ENCODE measurements at regions not wholly inside any gene's neighbourhood (a gene's known extent, or its start where the extent isn't known, plus 50 kb on each side); places are given as distances from the start of the nearest gene placed in this dataset.

DNA sequence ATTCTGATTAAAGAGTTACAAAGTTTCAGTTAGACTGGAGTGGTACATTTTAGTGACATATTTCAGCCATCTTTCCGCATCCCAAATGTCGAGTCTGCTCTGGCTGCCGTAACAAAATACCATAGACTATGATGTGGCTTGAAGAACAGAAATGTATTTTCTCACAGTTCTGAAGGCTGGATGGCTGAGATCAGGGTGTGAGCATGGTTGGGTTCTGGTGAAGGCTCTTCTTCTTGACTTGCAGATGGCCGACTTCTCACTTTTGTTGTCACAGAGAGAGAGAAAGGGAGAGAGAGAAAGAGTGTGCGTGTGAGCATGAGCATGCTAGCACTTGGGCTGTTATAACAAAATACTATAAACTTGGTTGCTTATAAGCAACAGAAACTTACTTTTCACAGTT lies 335.4 kb upstream of the RAG2 start:
- H4K20me1 ChIP-seq (ENCODE audit: control insufficient read depth, insufficient read depth, insufficient read length), result no peaks in the 10 kb centered on the region
- TF ChIP-seq, protein P1, sequence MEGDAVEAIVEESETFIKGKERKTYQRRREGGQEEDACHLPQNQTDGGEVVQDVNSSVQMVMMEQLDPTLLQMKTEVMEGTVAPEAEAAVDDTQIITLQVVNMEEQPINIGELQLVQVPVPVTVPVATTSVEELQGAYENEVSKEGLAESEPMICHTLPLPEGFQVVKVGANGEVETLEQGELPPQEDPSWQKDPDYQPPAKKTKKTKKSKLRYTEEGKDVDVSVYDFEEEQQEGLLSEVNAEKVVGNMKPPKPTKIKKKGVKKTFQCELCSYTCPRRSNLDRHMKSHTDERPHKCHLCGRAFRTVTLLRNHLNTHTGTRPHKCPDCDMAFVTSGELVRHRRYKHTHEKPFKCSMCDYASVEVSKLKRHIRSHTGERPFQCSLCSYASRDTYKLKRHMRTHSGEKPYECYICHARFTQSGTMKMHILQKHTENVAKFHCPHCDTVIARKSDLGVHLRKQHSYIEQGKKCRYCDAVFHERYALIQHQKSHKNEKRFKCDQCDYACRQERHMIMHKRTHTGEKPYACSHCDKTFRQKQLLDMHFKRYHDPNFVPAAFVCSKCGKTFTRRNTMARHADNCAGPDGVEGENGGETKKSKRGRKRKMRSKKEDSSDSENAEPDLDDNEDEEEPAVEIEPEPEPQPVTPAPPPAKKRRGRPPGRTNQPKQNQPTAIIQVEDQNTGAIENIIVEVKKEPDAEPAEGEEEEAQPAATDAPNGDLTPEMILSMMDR (conservative IDR thresholded peaks at IDR 0.05), result no peak
- Mint-ChIP-seq H3K9me3 (no peaks in the 10 kb centered on the region; a peak in 1 of 5 replicates), H3K4me3 (no peak overlapping the region), H3K36me3 (ENCODE audit: insufficient read depth in 1 of 3, low read depth in 3 of 3) (no peaks in the 10 kb centered on the region), H3K27ac (no peak overlapping the region), H3K4me1 (no peaks in the 10 kb centered on the region), H3K27me3 (ENCODE audit: low read depth) (no peaks in the 10 kb centered on the region; the same call in 1 of the 2 replicates)
- no peaks in the 10 kb centered on the region for H3K79me2 ChIP-seq (ENCODE audit: insufficient read depth, low read length)
- H4K8ac ChIP-seq (replicated peaks; ENCODE audit: insufficient read length, low read depth, low read length), result no peak overlapping the region
- H4K5ac ChIP-seq (ENCODE audit: insufficient read length, low read depth, low read length), result no peak overlapping the region
- H2BK20ac ChIP-seq (ENCODE audit: low read depth, low read length, poor library complexity, severe bottlenecking), result no peak overlapping the region
- no peak overlapping the region for H3K4me2 ChIP-seq (ENCODE audit: insufficient read depth, insufficient read length, low read length)
- H3T11ph ChIP-seq (ENCODE audit: low read length), result no peak overlapping the region
- H3K27ac ChIP-seq (ENCODE audit: insufficient read length, low read depth, low read length), result no peak overlapping the region
- no peaks in the 10 kb centered on the region for H3K4me1 ChIP-seq (ENCODE audit: insufficient read depth, low read length)
- H2BK120ac ChIP-seq (ENCODE audit: low read depth, low read length, poor library complexity, severe bottlenecking), result no peak overlapping the region
- no peak overlapping the region for H3K14ac ChIP-seq (ENCODE audit: insufficient read depth, low read length)
- no peaks in the 10 kb centered on the region for H3K23me2 ChIP-seq (ENCODE audit: insufficient read length, low read depth, low read length, poor library complexity, severe bottlenecking)
- no peak overlapping the region for H2AK5ac ChIP-seq (ENCODE audit: insufficient read length, low read length)
- no peak for DNase-seq
- no peak overlapping the region for H3K23ac ChIP-seq (ENCODE audit: insufficient read length, low read depth, low read length)
- no CpG with 5 or more reads among the region's 5 CpGs for WGBS (ENCODE audit: extremely low coverage, insufficient read length, low lambda C conversion rate)
- no peak overlapping the region for H3K9ac ChIP-seq (ENCODE audit: extremely low read depth, insufficient read length, low read length)
- no peak overlapping the region for H2BK5ac ChIP-seq (ENCODE audit: insufficient read length, low read length)
- H3K79me1 ChIP-seq (ENCODE audit: insufficient read depth, low read depth, low read length, poor library complexity, severe bottlenecking), result no peaks in the 10 kb centered on the region
- H3K18ac ChIP-seq (ENCODE audit: insufficient read length, low read depth, low read length), result no peak overlapping the region
- no peaks in the 10 kb centered on the region for H3K27me3 ChIP-seq (ENCODE audit: insufficient read depth, low read length)
- no peaks in the 10 kb centered on the region for H3K9me3 ChIP-seq (ENCODE audit: control insufficient read depth, low read depth, low read length)
- H2BK15ac ChIP-seq (ENCODE audit: low read depth, low read length), result no peak overlapping the region
- H3K4ac ChIP-seq (ENCODE audit: low read depth, low read length), result no peak overlapping the region
- H2AFZ ChIP-seq (ENCODE audit: low read length), result no peak overlapping the region
- H3K56ac ChIP-seq (ENCODE audit: insufficient read length, low read depth, low read length), result no peak overlapping the region
- no peak overlapping the region for H2BK12ac ChIP-seq (ENCODE audit: insufficient read length, low read depth, low read length)
- no peak overlapping the region for H4K91ac ChIP-seq (ENCODE audit: insufficient read length, low read depth, low read length)
